MM.1S (cell line): ENCODE measurements at regions not wholly inside any gene's neighbourhood (a gene's known extent, or its start where the extent isn't known, plus 50 kb on each side); places are given as distances from the start of the nearest gene placed in this dataset.

Experiments
- DNase-seq: peaks from one replicate; pipeline ENCODE4 v3.0.0-alpha.2; 2015
- H2AFZ ChIP-seq: fragments of 300-600 bp; sonication (generic); 2 replicates; pipeline ENCODE4 v1.6.0; 2016; ENCODE audit warnings: antibody characterized with exemption, low read length
- H3F3A ChIP-seq: fragments of 300-600 bp; sonication (generic); 2 replicates; pipeline ENCODE4 v1.6.1; 2016; ENCODE audit warnings: mild to moderate bottlenecking, antibody characterized with exemption, low read length, moderate library complexity, mixed read lengths; ENCODE audit not compliant: insufficient read depth
- H3K27ac ChIP-seq: fragments of 300-600 bp; sonication (generic); 2 replicates; pipeline ENCODE4 v1.5.1; 2016; ENCODE audit warnings: mild to moderate bottlenecking, low read length
- H3K27me3 ChIP-seq: fragments of 300-600 bp; sonication (generic); replicated peaks from 2 replicates; pipeline ENCODE4 v1.6.0; 2016; ENCODE audit warnings: low read length; ENCODE audit not compliant: insufficient read depth
- H3K36me3 ChIP-seq: fragments of 300-600 bp; sonication (generic); replicated peaks from 2 replicates; pipeline ENCODE4 v1.6.1; 2016; ENCODE audit warnings: mild to moderate bottlenecking, low read length, mixed read lengths; ENCODE audit not compliant: insufficient read depth
- H3K4me1 ChIP-seq: fragments of 300-600 bp; sonication (generic); 2 replicates; pipeline ENCODE4 v1.6.1; 2016; ENCODE audit warnings: low read length, mixed read lengths
- H3K4me2 ChIP-seq: fragments of 300-600 bp; sonication (generic); 2 replicates; pipeline ENCODE4 v1.6.0; 2016; ENCODE audit warnings: low read depth, low read length
- H3K4me3 ChIP-seq: fragments of 300-600 bp; sonication (generic); 2 replicates; pipeline ENCODE4 v1.5.1; 2016; ENCODE audit warnings: low read length, mixed read lengths
- H3K79me2 ChIP-seq: fragments of 300-600 bp; sonication (generic); 2 replicates; pipeline ENCODE4 v1.6.1; 2016; ENCODE audit warnings: mixed run types, low read length, mixed read lengths
- H3K9ac ChIP-seq: fragments of 300-600 bp; sonication (generic); 2 replicates; pipeline ENCODE4 v1.6.1; 2016; ENCODE audit warnings: low read length, mixed read lengths
- H3K9me2 ChIP-seq: fragments of 300-600 bp; sonication (generic); replicated peaks from 2 replicates; pipeline ENCODE4 v1.6.1; 2016; ENCODE audit warnings: mild to moderate bottlenecking, low read length, mixed read lengths; ENCODE audit not compliant: insufficient read depth
- H3K9me3 ChIP-seq: fragments of 300-600 bp; sonication (generic); replicated peaks from 2 replicates; pipeline ENCODE4 v1.6.1; 2016; ENCODE audit warnings: mild to moderate bottlenecking, low read length, mixed read lengths; ENCODE audit not compliant: insufficient read depth
- H4K20me1 ChIP-seq: fragments of 300-600 bp; sonication (generic); 2 replicates; pipeline ENCODE4 v1.6.1; 2016; ENCODE audit warnings: mild to moderate bottlenecking, low read length, moderate library complexity, mixed read lengths; ENCODE audit not compliant: insufficient read depth
- EZH2 ChIP-seq: fragments of 300-600 bp; sonication (generic); optimal IDR thresholded peaks from 2 replicates; pipeline ENCODE3; 2017; ENCODE audit warnings: low read depth, mild to moderate bottlenecking, antibody characterized with exemption, low read length, mixed read lengths
- EZH2phosphoT487 ChIP-seq: fragments of 300-600 bp; sonication (generic); IDR thresholded peaks from 2 replicates; pipeline ENCODE4 v1.6.1; 2018; ENCODE audit warnings: antibody characterized with exemption, low read length
- TF ChIP-seq, protein P1 (sequence below): fragments of 300-600 bp; sonication (generic); IDR thresholded peaks from 2 replicates; pipeline ENCODE4 v1.5.1; 2016; ENCODE audit warnings: antibody characterized with exemption, low read length, mixed read lengths

DNA sequence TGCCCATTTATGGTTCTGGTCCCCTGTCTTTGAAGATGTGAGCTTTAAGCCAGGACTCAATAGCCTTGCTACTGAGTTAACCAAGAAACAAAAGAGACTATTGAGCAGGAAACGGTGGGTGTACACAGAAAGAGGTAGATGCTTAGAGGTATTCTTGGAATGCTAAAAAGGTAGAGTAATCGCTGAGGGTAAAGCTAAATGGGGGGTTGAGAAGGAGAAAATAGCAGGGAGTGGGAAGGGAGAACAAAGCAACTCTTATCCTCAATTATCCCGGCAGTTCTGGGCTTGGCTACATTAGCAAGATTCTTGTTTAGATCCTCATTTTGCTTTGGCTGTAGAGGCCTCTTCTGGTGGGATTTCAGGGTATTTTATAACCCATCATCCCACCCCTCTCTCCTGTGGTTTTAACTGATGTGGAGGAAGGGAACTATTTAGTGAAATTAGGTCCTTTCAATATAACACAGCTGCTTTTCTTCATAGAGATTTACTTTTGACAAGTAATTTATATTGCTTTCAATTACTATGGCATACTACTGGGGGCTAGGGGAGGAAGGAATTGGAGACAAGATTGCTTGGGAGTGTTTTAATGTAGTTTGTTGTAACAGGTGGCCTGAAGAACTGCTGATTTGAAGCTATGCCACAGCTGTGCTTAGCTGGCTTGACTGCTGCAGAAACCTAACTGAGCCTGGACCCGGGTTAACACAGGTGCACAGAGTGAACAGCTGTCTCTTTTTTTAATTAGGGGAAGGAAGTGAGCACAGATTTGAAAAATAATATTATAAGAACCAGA lies 234.3 kb upstream of the CCDC54 start:
- Histone ChIP-seq H3F3A (0 out of 2 replicates have a peak, but pooled peaks cover 4% of the 10 kb centered on the region), H3K79me2 (no peaks in the 10 kb centered on the region), H2AFZ (peak overlapping the region; percentile 40; the same call in 1 of the 2 replicates), H3K27ac (peak overlapping the region; percentile 14; the same call in 1 of the 2 replicates), H3K9me2 (no peaks in the 10 kb centered on the region), H3K9me3 (no peaks in the 10 kb centered on the region), H3K27me3 (no peaks in the 10 kb centered on the region), H3K36me3 (no peaks in the 10 kb centered on the region), H3K9ac (no peak overlapping the region), H3K4me2 (peak overlapping the region; percentile 24; the same call in 1 of the 2 replicates), H3K4me3 (no peak overlapping the region), H4K20me1 (no peaks in the 10 kb centered on the region), H3K4me1 (peaks cover 17% of the 10 kb centered on the region)
- DNase-seq = peak; percentile 78
- TF ChIP-seq EZH2phosphoT487 (no peak), EZH2 (no peak)
- TF ChIP-seq, protein P1, sequence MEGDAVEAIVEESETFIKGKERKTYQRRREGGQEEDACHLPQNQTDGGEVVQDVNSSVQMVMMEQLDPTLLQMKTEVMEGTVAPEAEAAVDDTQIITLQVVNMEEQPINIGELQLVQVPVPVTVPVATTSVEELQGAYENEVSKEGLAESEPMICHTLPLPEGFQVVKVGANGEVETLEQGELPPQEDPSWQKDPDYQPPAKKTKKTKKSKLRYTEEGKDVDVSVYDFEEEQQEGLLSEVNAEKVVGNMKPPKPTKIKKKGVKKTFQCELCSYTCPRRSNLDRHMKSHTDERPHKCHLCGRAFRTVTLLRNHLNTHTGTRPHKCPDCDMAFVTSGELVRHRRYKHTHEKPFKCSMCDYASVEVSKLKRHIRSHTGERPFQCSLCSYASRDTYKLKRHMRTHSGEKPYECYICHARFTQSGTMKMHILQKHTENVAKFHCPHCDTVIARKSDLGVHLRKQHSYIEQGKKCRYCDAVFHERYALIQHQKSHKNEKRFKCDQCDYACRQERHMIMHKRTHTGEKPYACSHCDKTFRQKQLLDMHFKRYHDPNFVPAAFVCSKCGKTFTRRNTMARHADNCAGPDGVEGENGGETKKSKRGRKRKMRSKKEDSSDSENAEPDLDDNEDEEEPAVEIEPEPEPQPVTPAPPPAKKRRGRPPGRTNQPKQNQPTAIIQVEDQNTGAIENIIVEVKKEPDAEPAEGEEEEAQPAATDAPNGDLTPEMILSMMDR = no peak

DNA sequence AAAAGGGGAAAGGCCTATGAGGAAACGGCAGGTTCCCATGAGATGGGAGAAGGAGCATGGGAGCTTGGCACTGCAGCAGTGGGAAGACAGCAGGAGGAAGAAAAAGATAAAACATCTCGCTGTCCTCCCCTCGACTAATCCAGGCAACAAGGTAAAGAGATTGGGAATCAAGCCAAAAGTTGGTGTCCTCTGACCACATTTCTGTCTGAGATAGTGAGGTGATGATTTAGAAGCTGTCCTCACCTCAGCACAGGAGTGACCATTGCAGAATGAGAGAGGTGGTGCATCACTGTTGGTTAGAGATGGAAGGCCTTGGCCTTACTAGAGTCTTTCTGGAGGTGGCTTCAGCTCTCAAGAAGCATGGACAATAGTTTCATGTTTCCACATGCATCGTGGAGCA lies 226.6 kb upstream of the CCDC54 start:
- TF ChIP-seq, protein P1 = no peak
- TF ChIP-seq EZH2phosphoT487 (no peak), EZH2 (no peak)

DNA sequence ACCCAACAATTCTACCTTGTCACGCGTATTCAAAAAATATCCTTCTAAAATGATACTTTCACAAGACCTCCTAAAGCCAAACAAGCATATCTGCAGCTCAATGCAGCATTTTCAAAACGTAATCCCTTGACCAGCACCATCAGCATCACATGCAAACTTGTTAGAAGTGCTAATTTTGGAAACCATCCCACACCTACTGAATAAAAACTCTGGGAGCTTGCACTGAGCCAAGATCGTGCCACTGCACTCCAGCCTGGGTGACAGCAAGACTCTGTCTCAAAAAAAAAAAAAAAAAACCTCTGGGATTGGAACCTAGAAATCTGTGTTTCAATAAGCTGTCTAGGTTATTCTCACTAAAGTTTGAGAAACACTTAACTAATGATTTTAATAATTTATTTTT lies 223.3 kb upstream of the CCDC54 start:
- no peaks in the 10 kb centered on the region for H3F3A ChIP-seq
- no peaks in the 10 kb centered on the region for H3K9me3 ChIP-seq
- H2AFZ ChIP-seq = no peak overlapping the region
- TF ChIP-seq EZH2 = no peak
- no peak for TF ChIP-seq EZH2phosphoT487
- TF ChIP-seq, protein P1 = no peak
- no peaks in the 10 kb centered on the region for H3K4me1 ChIP-seq
- H4K20me1 ChIP-seq = no peaks in the 10 kb centered on the region
- no peaks in the 10 kb centered on the region for H3K27me3 ChIP-seq
- no peaks in the 10 kb centered on the region for H3K9me2 ChIP-seq
- no peaks in the 10 kb centered on the region for H3K79me2 ChIP-seq
- no peak overlapping the region for H3K4me2 ChIP-seq
- H3K27ac ChIP-seq = no peak overlapping the region
- no peaks in the 10 kb centered on the region for H3K36me3 ChIP-seq
- no peak overlapping the region for H3K9ac ChIP-seq
- no peak for DNase-seq
- H3K4me3 ChIP-seq = no peak overlapping the region

More for the DNA sequence above, 226.6 kb upstream of the CCDC54 start:
- Histone ChIP-seq H3K9me3 (no peaks in the 10 kb centered on the region), H3K4me1 (no peaks in the 10 kb centered on the region), H3F3A (no peaks in the 10 kb centered on the region), H3K4me2 (no peak overlapping the region), H3K9ac (no peak overlapping the region), H2AFZ (no peak overlapping the region), H3K79me2 (no peaks in the 10 kb centered on the region), H3K36me3 (no peaks in the 10 kb centered on the region), H3K27ac (no peak overlapping the region), H4K20me1 (no peaks in the 10 kb centered on the region), H3K9me2 (no peaks in the 10 kb centered on the region), H3K27me3 (no peaks in the 10 kb centered on the region), H3K4me3 (no peak overlapping the region)
- DNase-seq = no peak
